ENCODE measurements at regions not wholly inside any gene's neighbourhood (a gene's known extent, or its start where the extent isn't known, plus 50 kb on each side); places are given as distances from the start of the nearest gene placed in this dataset.

DNA sequence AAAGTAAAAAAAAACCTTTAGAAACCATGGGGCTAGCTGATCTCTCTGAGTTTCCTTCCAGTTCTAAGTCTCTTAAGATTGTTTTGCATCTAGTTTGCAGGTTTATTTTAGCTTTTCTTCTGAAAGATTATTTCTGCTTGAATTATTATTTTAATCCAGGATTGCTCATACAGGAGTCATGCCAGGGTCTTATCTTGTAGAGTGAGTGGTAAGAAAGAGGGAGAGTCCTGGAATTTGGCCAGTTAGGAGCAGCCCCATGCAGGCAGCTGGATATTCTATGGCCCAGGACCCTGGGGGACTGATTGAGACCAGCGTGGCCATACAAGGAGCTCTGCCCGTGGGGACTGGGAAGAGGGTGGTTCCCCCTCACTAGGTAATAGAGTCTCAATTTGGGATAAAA, 178.9 kb upstream of the HEY2 start:
- Mint-ChIP-seq H3K27ac (no peak overlapping the region), H3K36me3 (ENCODE audit: low read depth) (peaks cover 7% of the 10 kb centered on the region), H3K4me3 (no peak overlapping the region), H3K27me3 (ENCODE audit: low read depth, poor library complexity) (no peaks in the 10 kb centered on the region), H3K9me3 (no peaks in the 10 kb centered on the region), H3K4me1 (peaks cover 55% of the 10 kb centered on the region)
- TF ChIP-seq, protein P1, sequence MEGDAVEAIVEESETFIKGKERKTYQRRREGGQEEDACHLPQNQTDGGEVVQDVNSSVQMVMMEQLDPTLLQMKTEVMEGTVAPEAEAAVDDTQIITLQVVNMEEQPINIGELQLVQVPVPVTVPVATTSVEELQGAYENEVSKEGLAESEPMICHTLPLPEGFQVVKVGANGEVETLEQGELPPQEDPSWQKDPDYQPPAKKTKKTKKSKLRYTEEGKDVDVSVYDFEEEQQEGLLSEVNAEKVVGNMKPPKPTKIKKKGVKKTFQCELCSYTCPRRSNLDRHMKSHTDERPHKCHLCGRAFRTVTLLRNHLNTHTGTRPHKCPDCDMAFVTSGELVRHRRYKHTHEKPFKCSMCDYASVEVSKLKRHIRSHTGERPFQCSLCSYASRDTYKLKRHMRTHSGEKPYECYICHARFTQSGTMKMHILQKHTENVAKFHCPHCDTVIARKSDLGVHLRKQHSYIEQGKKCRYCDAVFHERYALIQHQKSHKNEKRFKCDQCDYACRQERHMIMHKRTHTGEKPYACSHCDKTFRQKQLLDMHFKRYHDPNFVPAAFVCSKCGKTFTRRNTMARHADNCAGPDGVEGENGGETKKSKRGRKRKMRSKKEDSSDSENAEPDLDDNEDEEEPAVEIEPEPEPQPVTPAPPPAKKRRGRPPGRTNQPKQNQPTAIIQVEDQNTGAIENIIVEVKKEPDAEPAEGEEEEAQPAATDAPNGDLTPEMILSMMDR (IDR thresholded peaks at IDR 0.05), result no peak
- no peak for DNase-seq

- Mint-ChIP-seq H3K27ac (no peak overlapping the region), H3K27me3 (ENCODE audit: low read depth, poor library complexity) (peaks cover under 1% of the 10 kb centered on the region), H3K4me1 (peaks cover 56% of the 10 kb centered on the region), H3K36me3 (ENCODE audit: low read depth) (peaks cover 7% of the 10 kb centered on the region), H3K4me3 (no peak overlapping the region), H3K9me3 (no peaks in the 10 kb centered on the region)
- DNase-seq, result no peak
- TF ChIP-seq, protein P1 (IDR thresholded peaks at IDR 0.05), result no peak
Measured at GRCh38 chr6:125571207-125571755, 178.2 kb upstream of the HEY2 start.

DNA sequence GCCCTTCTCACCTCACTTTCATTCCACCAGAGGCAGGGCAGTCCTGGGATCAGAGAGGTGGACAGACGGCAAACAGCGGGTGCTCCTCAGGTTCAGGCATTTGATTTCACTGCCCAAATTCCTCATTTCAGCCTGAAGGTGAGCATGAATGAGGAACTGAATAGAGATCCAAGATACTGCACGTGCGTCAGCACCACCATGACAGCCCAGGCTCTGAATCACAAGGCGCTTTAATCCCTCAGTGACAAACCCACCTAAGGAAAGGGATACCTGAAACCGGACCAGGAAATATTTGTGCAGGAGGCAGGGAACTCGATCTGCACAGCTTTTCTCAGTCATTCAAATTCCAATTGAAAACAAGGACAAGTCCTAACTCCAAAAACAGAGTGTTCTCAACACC, 174.8 kb upstream of the HEY2 start:
- H3K27ac Mint-ChIP-seq, result peak overlapping the region; percentile 6
- DNase-seq, result no peak
- peaks cover 3% of the 10 kb centered on the region for H3K27me3 Mint-ChIP-seq (ENCODE audit: low read depth, poor library complexity)
- H3K36me3 Mint-ChIP-seq (ENCODE audit: low read depth), result peaks cover 7% of the 10 kb centered on the region
- no peak overlapping the region for H3K4me3 Mint-ChIP-seq
- peaks cover 63% of the 10 kb centered on the region for H3K4me1 Mint-ChIP-seq
- no peaks in the 10 kb centered on the region for H3K9me3 Mint-ChIP-seq
- TF ChIP-seq, protein P1 (IDR thresholded peaks at IDR 0.05), result no peak

DNA sequence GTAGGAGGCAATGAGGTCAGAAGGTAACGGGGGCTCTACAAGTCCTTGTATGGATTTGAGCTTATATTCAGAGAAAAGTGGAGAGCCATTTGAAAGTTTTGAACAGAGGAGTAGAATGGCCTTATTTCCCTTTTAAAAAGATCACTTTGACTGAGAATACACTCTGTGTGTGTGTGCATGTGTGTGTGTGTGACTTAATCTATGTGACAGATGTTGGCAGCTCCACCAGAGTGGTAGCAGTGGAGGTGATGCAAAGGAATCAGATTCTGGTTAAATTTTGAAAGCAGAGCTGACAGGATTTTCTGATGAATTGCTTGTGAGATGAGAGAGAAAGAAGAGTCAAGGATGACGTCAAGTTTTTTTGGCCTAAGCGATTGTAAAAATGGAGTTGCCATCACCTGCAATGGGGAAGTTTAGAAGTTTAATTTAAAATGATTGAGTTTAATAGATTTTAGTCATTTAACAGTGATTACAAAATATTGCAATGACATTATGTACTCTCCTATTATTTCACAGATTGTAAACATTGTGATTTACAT, 172.2 kb upstream of the HEY2 start:
- TF ChIP-seq, protein P1 (IDR thresholded peaks at IDR 0.05), result no peak
- H3K27me3 Mint-ChIP-seq (ENCODE audit: low read depth, poor library complexity), result peaks cover 3% of the 10 kb centered on the region
- no peak overlapping the region for H3K4me3 Mint-ChIP-seq
- peaks cover 46% of the 10 kb centered on the region for H3K4me1 Mint-ChIP-seq
- H3K36me3 Mint-ChIP-seq (ENCODE audit: low read depth), result no peaks in the 10 kb centered on the region
- DNase-seq, result no peak
- no peaks in the 10 kb centered on the region for H3K9me3 Mint-ChIP-seq
- H3K27ac Mint-ChIP-seq, result no peak overlapping the region

DNA sequence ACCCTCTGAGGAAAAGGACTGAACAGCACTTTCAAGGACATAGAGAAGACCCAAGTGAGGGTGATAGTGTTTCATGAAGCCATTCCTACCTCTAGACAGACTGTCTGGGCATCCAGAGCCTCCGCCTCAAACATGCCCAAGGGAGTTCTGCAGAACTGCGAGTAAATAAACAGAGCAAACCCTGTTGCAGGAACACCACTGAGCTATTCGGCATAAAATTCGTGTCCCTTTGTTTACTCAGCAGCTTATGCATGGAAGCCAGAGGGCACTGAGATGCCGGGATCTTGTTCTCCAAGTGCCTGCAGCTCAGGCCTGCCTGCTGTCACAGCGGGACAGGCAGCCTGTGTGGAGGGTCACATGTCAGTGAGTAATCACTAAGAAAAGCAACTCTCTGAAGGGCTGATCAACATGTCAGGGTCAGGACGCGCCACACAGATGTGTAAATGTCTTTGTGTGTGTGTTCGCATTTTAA, 164.9 kb upstream of the HEY2 start:
- Mint-ChIP-seq H3K36me3 (ENCODE audit: low read depth) (no peaks in the 10 kb centered on the region), H3K27me3 (ENCODE audit: low read depth, poor library complexity) (no peaks in the 10 kb centered on the region), H3K9me3 (no peaks in the 10 kb centered on the region), H3K4me3 (peak overlapping the region; percentile 39), H3K4me1 (peaks cover 60% of the 10 kb centered on the region), H3K27ac (peak overlapping the region; percentile 43)
- peak; percentile 35 for DNase-seq
- TF ChIP-seq, protein P1 (IDR thresholded peaks at IDR 0.05), result no peak

GRCh38 chr6:125585470-125585869, 164.0 kb upstream of the HEY2 start:
- H3K27ac Mint-ChIP-seq, result no peak overlapping the region
- no peak for DNase-seq

More at GRCh38 chr6:125585470-125585869, 164.0 kb upstream of the HEY2 start:
- no peak overlapping the region for H3K4me3 Mint-ChIP-seq
- no peaks in the 10 kb centered on the region for H3K27me3 Mint-ChIP-seq (ENCODE audit: low read depth, poor library complexity)
- no peaks in the 10 kb centered on the region for H3K36me3 Mint-ChIP-seq (ENCODE audit: low read depth)
- no peaks in the 10 kb centered on the region for H3K9me3 Mint-ChIP-seq
- peaks cover 59% of the 10 kb centered on the region for H3K4me1 Mint-ChIP-seq
- TF ChIP-seq, protein P1 (IDR thresholded peaks at IDR 0.05), result no peak

All from nephron progenitor cell (in vitro differentiated cells).